ENCODE measurements at regions not wholly inside any gene's neighbourhood (a gene's known extent, or its start where the extent isn't known, plus 50 kb on each side); places are given as distances from the start of the nearest gene placed in this dataset.

GRCh38 chr14:96986256-96987085, 189.3 kb downstream of the VRK1 start:
- no peak for DNase-seq

GRCh38 chr14:96987086-96987474, 189.9 kb downstream of the VRK1 start:
- DNase-seq: no peak

- no peak for DNase-seq
These were observed 190.6 kb downstream of the VRK1 start for GRCh38 chr14:96987771-96988170.

GRCh38 chr14:96989306-96989705, 192.1 kb downstream of the VRK1 start:
- DNase-seq: no peak

- DNase-seq: no peak
These were observed 194.0 kb downstream of the VRK1 start for GRCh38 chr14:96991226-96991625.

GRCh38 chr14:96994999-96995398, 197.8 kb downstream of the VRK1 start:
- no peak for DNase-seq

GRCh38 chr14:96997269-96997668, 200.1 kb downstream of the VRK1 start:
- DNase-seq: no peak

- no peak for DNase-seq
These were observed 200.8 kb downstream of the VRK1 start for GRCh38 chr14:96997996-96998395.

GRCh38 chr14:96999654-97000155, 202.5 kb downstream of the VRK1 start:
- no peak for DNase-seq

GRCh38 chr14:97002454-97002853, 205.3 kb downstream of the VRK1 start:
- DNase-seq: no peak

GRCh38 chr14:97005934-97006333, 208.8 kb downstream of the VRK1 start:
- no peak for DNase-seq

GRCh38 chr14:97010491-97011160, 213.4 kb downstream of the VRK1 start:
- no peak for DNase-seq

- no peak for DNase-seq
These were observed 216.7 kb downstream of the VRK1 start for GRCh38 chr14:97013878-97014277.

GRCh38 chr14:97021001-97021400, 223.8 kb downstream of the VRK1 start:
- DNase-seq: no peak

GRCh38 chr14:97021571-97022168, 224.5 kb downstream of the VRK1 start:
- DNase-seq: no peak

GRCh38 chr14:97022741-97023140, 225.6 kb downstream of the VRK1 start:
- DNase-seq: no peak

GRCh38 chr14:97023871-97024270, 226.7 kb downstream of the VRK1 start:
- DNase-seq: no peak

- no peak for DNase-seq
These were observed 227.1 kb downstream of the VRK1 start for GRCh38 chr14:97024300-97024699.

GRCh38 chr14:97025722-97026121, 228.5 kb downstream of the VRK1 start:
- no peak for DNase-seq

- no peak for DNase-seq
These were observed 230.2 kb downstream of the VRK1 start for GRCh38 chr14:97027256-97027999.

- DNase-seq: no peak
These were observed 231.2 kb downstream of the VRK1 start for GRCh38 chr14:97028382-97028781.

- no peak for DNase-seq
These were observed 232.6 kb downstream of the VRK1 start for GRCh38 chr14:97029800-97030199.

- no peak for DNase-seq
These were observed 234.3 kb downstream of the VRK1 start for GRCh38 chr14:97031530-97031929.

Measured in activated CD4-positive, alpha-beta T cell treated with anti-CD3 and anti-CD28 coated beads for 48 hours (primary cell).